Lower leg skin (tissue), 4 donors: ENCODE measurements at regions not wholly inside any gene's neighbourhood (a gene's known extent, or its start where the extent isn't known, plus 50 kb on each side); places are given as distances from the start of the nearest gene placed in this dataset.

Source experiments
- DNase-seq, 2 donors: peaks; one replicate each; pipeline ENCODE4 v3.0.0-alpha.2; 2019; ENCODE audit warnings: low spot score in 2 of 2
- H3K4me3 ChIP-seq: fragments of 200-600 bp; sonication (generic); 2 replicates; pipeline ENCODE4 v1.5.1; 2017; ENCODE audit warnings: mild to moderate bottlenecking, low read depth; ENCODE audit not compliant: poor library complexity, severe bottlenecking
- POLR2A ChIP-seq, 2 donors: fragments of 450-650 bp; IDR thresholded peaks; one replicate each; pipeline ENCODE4 v1.6.1; 2016 to 2017; ENCODE audit warnings: antibody characterized with exemption in 2 of 2, mild to moderate bottlenecking in 1 of 2, moderate library complexity in 1 of 2
- WGBS, 2 donors: methylation state at CpG; one replicate each; pipeline ENCODE4 v1.1.5; 2018; 5-methylcytosine and 5-hydroxymethylcytosine counted together
- intact Hi-C: fragments of 100-400 bp; cut with DNase I; formaldehyde crosslinking; loops from one replicate; pipeline ENCODE4 v1.15.0; 2023; ENCODE audit warnings: low total_unique reads
- TF ChIP-seq, protein P1 (sequence below), 3 donors: fragments of 450-650 bp; IDR thresholded peaks; one replicate each; pipeline ENCODE4 v1.5.1; 2016; ENCODE audit warnings: antibody characterized with exemption in 3 of 3, mild to moderate bottlenecking in 3 of 3, moderate library complexity in 2 of 3

GRCh38 chr6:134630508-134631121 is 312.7 kb upstream of the SGK1 start:
- intact Hi-C loops = no loop called here
- 53 to 57% methylated on average over 10 of the region's 10 CpGs for WGBS, 2 donors
- TF ChIP-seq POLR2A (IDR thresholded peaks at IDR 0.05) = no peak
- TF ChIP-seq, protein P1, sequence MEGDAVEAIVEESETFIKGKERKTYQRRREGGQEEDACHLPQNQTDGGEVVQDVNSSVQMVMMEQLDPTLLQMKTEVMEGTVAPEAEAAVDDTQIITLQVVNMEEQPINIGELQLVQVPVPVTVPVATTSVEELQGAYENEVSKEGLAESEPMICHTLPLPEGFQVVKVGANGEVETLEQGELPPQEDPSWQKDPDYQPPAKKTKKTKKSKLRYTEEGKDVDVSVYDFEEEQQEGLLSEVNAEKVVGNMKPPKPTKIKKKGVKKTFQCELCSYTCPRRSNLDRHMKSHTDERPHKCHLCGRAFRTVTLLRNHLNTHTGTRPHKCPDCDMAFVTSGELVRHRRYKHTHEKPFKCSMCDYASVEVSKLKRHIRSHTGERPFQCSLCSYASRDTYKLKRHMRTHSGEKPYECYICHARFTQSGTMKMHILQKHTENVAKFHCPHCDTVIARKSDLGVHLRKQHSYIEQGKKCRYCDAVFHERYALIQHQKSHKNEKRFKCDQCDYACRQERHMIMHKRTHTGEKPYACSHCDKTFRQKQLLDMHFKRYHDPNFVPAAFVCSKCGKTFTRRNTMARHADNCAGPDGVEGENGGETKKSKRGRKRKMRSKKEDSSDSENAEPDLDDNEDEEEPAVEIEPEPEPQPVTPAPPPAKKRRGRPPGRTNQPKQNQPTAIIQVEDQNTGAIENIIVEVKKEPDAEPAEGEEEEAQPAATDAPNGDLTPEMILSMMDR (IDR thresholded peaks at IDR 0.05) = no peak
- H3K4me3 ChIP-seq = no peak overlapping the region
- no peak for DNase-seq

- 83 to 86% methylated on average over 2 of the region's 2 CpGs for WGBS, 2 donors
- TF ChIP-seq POLR2A (IDR thresholded peaks at IDR 0.05) = no peak
- TF ChIP-seq, protein P1 (IDR thresholded peaks at IDR 0.05) = no peak
These were observed 310.2 kb upstream of the SGK1 start for GRCh38 chr6:134628154-134628553.

DNA sequence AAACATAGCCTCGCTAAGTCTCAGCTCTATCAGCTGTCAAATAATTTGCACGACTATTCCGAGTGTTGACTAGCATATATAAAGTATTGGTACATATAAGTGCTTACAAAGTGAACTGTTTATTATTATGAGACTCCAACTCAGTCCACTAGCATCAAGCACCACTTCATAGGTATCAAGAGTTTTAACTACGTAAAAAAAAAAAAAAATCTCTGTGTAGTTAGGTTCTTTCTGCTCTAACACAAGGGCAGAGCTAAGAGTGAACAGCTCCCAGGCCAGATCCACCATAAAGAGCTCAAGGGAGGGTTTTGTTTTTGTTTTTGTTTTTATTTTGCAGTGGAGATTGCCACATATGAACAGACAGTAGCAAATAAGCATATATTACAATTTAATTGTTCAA is 309.8 kb upstream of the SGK1 start:
- H3K4me3 ChIP-seq = no peak overlapping the region
- TF ChIP-seq POLR2A (IDR thresholded peaks at IDR 0.05) = no peak
- TF ChIP-seq, protein P1 (IDR thresholded peaks at IDR 0.05) = no peak
- intact Hi-C loops = no loop called here
- no peak for DNase-seq
- 93 to 95% methylated on average over 4 of the region's 4 CpGs for WGBS, 2 donors

More at GRCh38 chr6:134628154-134628553, 310.2 kb upstream of the SGK1 start:
- no peak overlapping the region for H3K4me3 ChIP-seq
- DNase-seq = no peak
- intact Hi-C loops = no loop called here

DNA sequence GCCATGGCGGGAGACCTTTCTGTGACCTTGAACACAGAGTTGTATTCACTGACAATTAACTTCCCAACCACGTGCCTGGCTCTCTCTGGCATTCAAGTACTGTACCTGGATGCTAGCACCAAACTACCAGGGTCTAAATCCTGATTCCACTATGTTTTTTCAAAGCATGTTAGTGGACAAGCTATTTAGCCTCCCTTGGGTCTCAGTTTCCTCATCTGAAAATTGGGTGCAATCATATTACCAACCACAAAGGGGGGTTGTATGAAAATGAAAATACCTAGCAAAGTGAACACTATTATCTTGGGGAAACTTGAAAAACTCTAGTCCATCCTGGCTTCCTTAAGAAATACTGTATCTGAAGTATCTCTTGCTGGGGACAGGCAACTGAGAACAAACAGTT is 308.7 kb upstream of the SGK1 start:
- intact Hi-C loops = no loop called here
- no peak for DNase-seq
- no peak for TF ChIP-seq POLR2A (IDR thresholded peaks at IDR 0.05)
- TF ChIP-seq, protein P1 (IDR thresholded peaks at IDR 0.05) = no peak
- 65 to 72% methylated on average over 2 of the region's 2 CpGs for WGBS, 2 donors
- H3K4me3 ChIP-seq = no peak overlapping the region

GRCh38 chr6:134626086-134626485 is 308.2 kb upstream of the SGK1 start:
- TF ChIP-seq, protein P1 (IDR thresholded peaks at IDR 0.05) = no peak
- H3K4me3 ChIP-seq = no peak overlapping the region
- WGBS, 2 donors = 13 to 19% methylated on average over 2 of the region's 2 CpGs
- intact Hi-C loops = no loop called here
- no peak for DNase-seq

DNA sequence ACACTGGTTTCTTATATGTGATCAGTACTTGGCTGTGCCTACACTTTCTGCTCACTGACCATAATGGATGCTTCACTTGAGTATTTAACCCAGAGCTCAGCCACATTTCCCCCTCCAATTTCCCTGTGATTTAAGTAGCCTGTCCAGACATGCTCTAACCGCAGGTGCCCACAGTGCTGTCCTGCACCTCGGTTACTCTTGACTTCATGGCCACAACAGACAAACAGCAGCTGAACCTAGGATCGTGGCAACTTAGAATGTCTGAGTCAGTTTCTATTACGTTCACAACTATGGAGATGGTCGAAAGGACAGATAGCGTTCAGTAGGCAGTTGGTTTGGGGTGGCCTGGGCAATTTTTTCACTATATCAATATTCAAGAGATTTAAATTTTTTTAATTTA is 306.9 kb upstream of the SGK1 start:
- WGBS, 2 donors = 92 to 94% methylated on average over 6 of the region's 6 CpGs
- no peak for TF ChIP-seq POLR2A (IDR thresholded peaks at IDR 0.05)
- TF ChIP-seq, protein P1 (IDR thresholded peaks at IDR 0.05) = no peak
- intact Hi-C loops = no loop called here
- no peak for DNase-seq
- no peak overlapping the region for H3K4me3 ChIP-seq
